Activated CD4-positive, alpha-beta T cell treated with anti-CD3 and anti-CD28 coated beads for 36 hours (primary cell): ENCODE measurements at regions not wholly inside any gene's neighbourhood (a gene's known extent, or its start where the extent isn't known, plus 50 kb on each side); places are given as distances from the start of the nearest gene placed in this dataset.
A peak's percentile ranks its signal among the peaks of the same experiment; 100 is the strongest.

Experiments used
- ATAC-seq: fragments of 200-7000 bp; cut with Tn5 transposase; one replicate; pipeline ENCODE4 v1.10.0; 2021; ENCODE audit warnings: mild to moderate bottlenecking, moderate library complexity
- CTCF ChIA-PET: fragments of 350-600 bp; sonication (Branson Sonifier 250); formaldehyde crosslinking; loops from one replicate; lab custom pipeline; 2021; ENCODE audit warnings: antibody characterized with exemption; lab: Charles Lee
- POLR2A ChIA-PET: fragments of 350-600 bp; sonication (Branson Sonifier 250); formaldehyde crosslinking; loops from one replicate; lab custom pipeline; 2021; ENCODE audit warnings: antibody characterized with exemption, inconsistent platforms; lab: Charles Lee
- DNase-seq: peaks from one replicate; pipeline ENCODE4 v3.0.0-alpha.2; 2020
- H3K27ac Mint-ChIP-seq: one replicate; pipeline ENCODE4 v1.8.0; 2021; ENCODE audit warnings: mixed read lengths
- H3K27me3 Mint-ChIP-seq: one replicate; pipeline ENCODE4 v1.8.0; 2021; ENCODE audit warnings: mixed read lengths
- H3K36me3 Mint-ChIP-seq: one replicate; pipeline ENCODE4 v1.8.0; 2021; ENCODE audit warnings: low read depth, mixed read lengths
- H3K4me1 Mint-ChIP-seq: one replicate; pipeline ENCODE4 v1.8.0; 2021; ENCODE audit warnings: mixed read lengths
- H3K4me3 Mint-ChIP-seq: one replicate; pipeline ENCODE4 v1.8.0; 2021; ENCODE audit warnings: mild to moderate bottlenecking, moderate library complexity, mixed read lengths
- H3K9me3 Mint-ChIP-seq: one replicate; pipeline ENCODE4 v1.8.0; 2021; ENCODE audit warnings: low read depth, mixed read lengths
- intact Hi-C, 2 experiments: fragments of 100-400 bp; cut with DNase I in 1 of 2; cut with micrococcal nuclease in 1 of 2; formaldehyde crosslinking; loops; one replicate each; pipeline versions ENCODE4 v1.14.2 to v1.15.1; 2022 to 2024; cut with DNase I, micrococcal nuclease

DNA sequence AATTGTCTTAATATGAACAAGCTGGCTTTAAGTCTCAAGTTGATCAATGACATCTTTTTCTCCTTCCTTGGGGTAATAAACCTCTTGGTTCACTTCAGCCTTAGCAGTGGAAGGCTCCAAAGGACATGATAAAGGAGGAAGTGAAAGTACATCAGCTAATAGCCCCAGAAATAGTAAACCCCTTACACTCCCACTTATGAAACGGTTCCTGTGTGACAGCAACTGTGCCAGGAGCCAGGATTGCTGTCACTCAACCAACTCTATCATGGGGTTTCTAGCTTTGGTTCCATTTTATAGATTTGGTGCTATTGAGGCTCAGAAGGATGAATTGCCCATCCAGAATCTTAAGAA lies 216.7 kb downstream of the ABHD5 start:
- ATAC-seq: no peak
- H3K4me1 Mint-ChIP-seq: no peaks in the 10 kb centered on the region
- no peak for DNase-seq
- peaks cover 10% of the 10 kb centered on the region for H3K27me3 Mint-ChIP-seq
- ChIA-PET POLR2A (no interaction called here), CTCF (interaction anchor here (0.7 to 1.4 kb wide), 2 partner anchors 51 to 320 kb away, joined by 3 to 4 read pairs; no protein-coding TSS in a partner anchor)
- no peak overlapping the region for H3K27ac Mint-ChIP-seq
- H3K36me3 Mint-ChIP-seq: no peaks in the 10 kb centered on the region
- H3K4me3 Mint-ChIP-seq: no peak overlapping the region
- intact Hi-C loops: no loop called here
- H3K9me3 Mint-ChIP-seq: no peaks in the 10 kb centered on the region

DNA sequence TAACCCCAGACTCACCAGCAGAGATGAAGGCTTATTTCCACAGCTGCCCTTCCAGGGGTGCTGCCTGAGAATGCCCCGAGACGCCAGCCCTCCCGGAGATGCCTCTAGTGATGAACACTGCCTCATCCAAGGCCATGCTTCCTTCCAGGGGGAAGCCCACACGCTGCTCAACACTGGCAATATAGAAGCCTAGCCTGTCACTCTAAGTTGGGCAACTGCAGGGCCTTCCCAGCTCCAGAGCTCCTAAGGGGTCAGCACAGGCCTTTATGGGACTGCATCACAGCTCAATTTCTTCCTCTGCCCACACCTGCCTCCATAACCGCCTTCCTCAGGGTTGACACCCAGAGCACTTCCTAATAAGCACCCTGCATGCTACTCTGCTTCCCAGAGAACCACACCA lies 217.7 kb downstream of the ABHD5 start:
- no peak overlapping the region for H3K4me3 Mint-ChIP-seq
- no peak for ATAC-seq
- intact Hi-C loops: no loop called here
- H3K9me3 Mint-ChIP-seq: no peaks in the 10 kb centered on the region
- no peak for DNase-seq
- POLR2A ChIA-PET: no interaction called here
- H3K4me1 Mint-ChIP-seq: no peaks in the 10 kb centered on the region
- no peak overlapping the region for H3K27ac Mint-ChIP-seq
- no peaks in the 10 kb centered on the region for H3K36me3 Mint-ChIP-seq
- CTCF ChIA-PET: no interaction called here
- H3K27me3 Mint-ChIP-seq: peaks cover 12% of the 10 kb centered on the region

DNA sequence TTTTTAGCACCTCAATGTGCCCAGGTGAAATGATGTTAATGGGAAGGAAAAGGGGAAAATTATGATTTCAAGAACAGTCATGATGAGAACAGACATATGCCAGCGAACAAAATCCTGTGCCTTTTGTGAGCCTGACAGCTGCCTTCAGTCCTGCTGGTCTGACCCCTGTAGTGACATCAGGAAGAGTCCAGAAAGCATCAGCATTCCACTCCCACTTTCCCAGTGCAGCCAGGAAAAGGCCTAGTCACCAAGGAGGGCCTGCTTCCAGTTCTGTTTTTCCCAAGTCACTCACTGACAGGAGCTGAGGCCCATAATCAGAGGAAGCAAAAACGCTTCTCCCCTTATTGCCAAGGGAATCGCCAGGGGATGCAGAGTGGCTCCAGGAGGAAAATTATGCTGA lies 218.4 kb downstream of the ABHD5 start:
- DNase-seq (no peak), ATAC-seq (no peak)
- Mint-ChIP-seq H3K4me3 (no peak overlapping the region), H3K4me1 (peaks cover 4% of the 10 kb centered on the region), H3K36me3 (no peaks in the 10 kb centered on the region), H3K27ac (no peak overlapping the region), H3K9me3 (no peaks in the 10 kb centered on the region), H3K27me3 (peaks cover 12% of the 10 kb centered on the region)
- ChIA-PET POLR2A (no interaction called here), CTCF (no interaction called here)
- intact Hi-C loops: no loop called here

DNA sequence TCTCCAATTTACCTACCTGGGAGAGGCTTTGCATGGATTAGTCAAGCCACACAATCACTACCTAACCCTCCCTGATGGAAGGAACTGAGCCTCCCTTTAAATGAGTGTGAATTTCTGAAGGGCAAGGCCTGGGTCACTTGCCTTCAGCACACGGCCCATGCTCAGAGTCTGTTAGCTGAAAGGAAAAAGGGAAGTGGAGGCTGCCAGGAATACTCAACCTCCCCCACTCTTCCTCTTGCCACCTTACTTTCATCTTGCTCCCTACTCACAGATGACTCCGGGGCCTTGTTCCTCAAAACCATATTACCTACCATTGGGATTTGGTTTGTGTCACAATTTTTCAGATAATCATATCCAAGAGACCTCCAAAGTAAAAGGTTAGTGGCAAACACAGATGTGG lies 220.0 kb downstream of the ABHD5 start:
- Mint-ChIP-seq H3K36me3 (no peaks in the 10 kb centered on the region), H3K4me1 (peaks cover 4% of the 10 kb centered on the region), H3K27me3 (peaks cover 11% of the 10 kb centered on the region), H3K9me3 (no peaks in the 10 kb centered on the region), H3K4me3 (no peak overlapping the region), H3K27ac (no peak overlapping the region)
- ChIA-PET POLR2A (no interaction called here), CTCF (interaction anchor here (1.6 kb wide), 1 partner anchor 15 kb away, joined by 3 read pairs; no protein-coding TSS in a partner anchor)
- no peak for ATAC-seq
- intact Hi-C loops: no loop called here
- no peak for DNase-seq

DNA sequence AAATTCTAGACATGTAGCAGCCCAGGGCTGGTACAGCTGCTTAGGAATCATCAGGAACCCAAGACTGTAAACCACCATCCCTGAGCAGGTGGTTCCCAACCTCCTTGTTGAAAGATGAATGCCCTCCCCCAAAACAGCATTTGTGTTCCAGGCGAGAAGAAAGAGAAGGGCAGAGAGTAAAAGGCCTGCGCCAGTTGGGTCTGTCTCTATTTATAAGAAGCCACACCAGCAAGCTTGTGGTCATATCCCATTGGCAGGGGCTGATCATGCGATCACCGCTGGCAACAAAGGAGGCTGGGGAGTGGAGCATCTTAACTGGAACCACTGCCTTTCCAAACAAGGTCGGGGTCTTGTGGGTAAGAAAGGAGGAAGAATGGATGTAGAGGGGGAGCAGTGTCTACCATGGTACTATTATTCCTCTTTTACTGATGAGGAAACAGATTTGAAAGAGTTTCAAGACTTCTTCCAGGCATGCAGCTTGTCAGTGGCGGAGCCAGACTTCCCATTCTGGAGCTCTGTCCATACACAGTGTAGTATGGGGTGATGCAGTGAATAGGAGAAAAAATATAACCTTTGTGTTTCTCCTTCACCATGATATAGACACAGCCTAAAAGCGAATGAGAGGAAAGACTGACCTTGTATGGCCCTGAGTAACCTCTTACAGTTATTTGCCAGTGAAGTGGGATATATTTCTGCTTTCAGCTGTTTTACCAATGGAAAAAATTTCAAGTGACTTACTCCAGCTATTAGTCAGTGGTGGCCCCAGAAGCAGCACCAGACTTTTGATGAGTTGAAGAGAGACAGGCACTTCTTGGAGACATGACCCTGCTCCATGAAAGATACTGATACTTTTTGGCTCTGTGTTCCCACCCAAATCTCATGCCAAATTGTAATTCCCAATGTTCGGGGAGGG lies 222.6 kb downstream of the ABHD5 start:
- POLR2A ChIA-PET: no interaction called here
- intact Hi-C loops: no loop called here
- DNase-seq (no peak), ATAC-seq (peak; percentile 51)
- no peaks in the 10 kb centered on the region for H3K36me3 Mint-ChIP-seq
- H3K27ac Mint-ChIP-seq: no peak overlapping the region
- H3K4me1 Mint-ChIP-seq: peaks cover 4% of the 10 kb centered on the region
- peaks cover 7% of the 10 kb centered on the region for H3K27me3 Mint-ChIP-seq
- CTCF ChIA-PET: interaction anchor here (0.8 kb wide), 1 partner anchor 58 kb away, joined by 3 read pairs; no protein-coding TSS in a partner anchor
- no peak overlapping the region for H3K4me3 Mint-ChIP-seq
- no peaks in the 10 kb centered on the region for H3K9me3 Mint-ChIP-seq

DNA sequence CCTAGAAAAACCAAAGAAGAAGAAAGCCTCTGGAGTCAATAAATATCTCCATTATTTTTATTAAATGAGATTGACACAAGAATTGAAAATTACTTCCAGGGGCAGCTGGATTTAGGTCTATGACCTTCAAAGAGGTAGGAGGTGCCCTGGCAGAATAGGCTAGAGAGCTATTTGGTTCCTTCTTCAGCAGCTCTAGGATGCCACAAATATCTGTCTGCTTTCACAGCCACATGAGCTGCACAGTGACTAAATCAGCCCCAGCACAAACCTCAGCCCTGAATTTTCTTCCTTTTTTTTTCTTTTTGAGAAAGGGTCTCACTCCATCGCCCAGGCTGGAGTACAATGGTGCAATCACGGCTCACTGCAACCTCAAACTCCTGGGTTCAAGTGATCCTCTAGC lies 223.5 kb downstream of the ABHD5 start:
- no peak for DNase-seq
- CTCF ChIA-PET: no interaction called here

DNA sequence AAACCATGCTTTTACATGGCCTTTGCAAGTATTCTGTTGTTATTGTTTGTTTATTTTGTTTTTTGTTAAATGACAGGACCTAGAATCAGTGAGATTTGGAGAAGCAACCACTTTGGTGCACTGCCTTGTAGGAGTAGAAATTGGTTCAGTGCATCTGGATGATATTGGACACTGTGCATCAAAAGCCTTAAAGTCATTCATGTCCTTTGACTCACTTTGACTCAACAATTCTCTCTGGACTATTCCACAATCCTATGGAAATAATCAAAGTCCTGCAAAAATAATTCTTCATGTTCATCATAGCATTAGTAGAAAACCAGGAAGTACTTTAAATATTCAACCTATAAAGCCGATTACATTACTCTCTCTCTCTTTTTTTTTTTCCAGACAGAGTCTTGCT lies 224.8 kb downstream of the ABHD5 start:
- H3K36me3 Mint-ChIP-seq: no peaks in the 10 kb centered on the region
- H3K4me3 Mint-ChIP-seq: no peak overlapping the region
- ChIA-PET CTCF (no interaction called here), POLR2A (no interaction called here)
- intact Hi-C loops: no loop called here
- no peaks in the 10 kb centered on the region for H3K9me3 Mint-ChIP-seq
- H3K4me1 Mint-ChIP-seq: peaks cover 4% of the 10 kb centered on the region
- DNase-seq (no peak), ATAC-seq (no peak)
- no peak overlapping the region for H3K27ac Mint-ChIP-seq
- peaks cover 14% of the 10 kb centered on the region for H3K27me3 Mint-ChIP-seq

More for the DNA sequence above, 223.5 kb downstream of the ABHD5 start:
- Mint-ChIP-seq H3K36me3 (no peaks in the 10 kb centered on the region), H3K4me1 (peaks cover 4% of the 10 kb centered on the region), H3K27me3 (peaks cover 11% of the 10 kb centered on the region), H3K27ac (no peak overlapping the region), H3K9me3 (no peaks in the 10 kb centered on the region), H3K4me3 (no peak overlapping the region)
- intact Hi-C loops: no loop called here
- no peak for ATAC-seq
- POLR2A ChIA-PET: no interaction called here

DNA sequence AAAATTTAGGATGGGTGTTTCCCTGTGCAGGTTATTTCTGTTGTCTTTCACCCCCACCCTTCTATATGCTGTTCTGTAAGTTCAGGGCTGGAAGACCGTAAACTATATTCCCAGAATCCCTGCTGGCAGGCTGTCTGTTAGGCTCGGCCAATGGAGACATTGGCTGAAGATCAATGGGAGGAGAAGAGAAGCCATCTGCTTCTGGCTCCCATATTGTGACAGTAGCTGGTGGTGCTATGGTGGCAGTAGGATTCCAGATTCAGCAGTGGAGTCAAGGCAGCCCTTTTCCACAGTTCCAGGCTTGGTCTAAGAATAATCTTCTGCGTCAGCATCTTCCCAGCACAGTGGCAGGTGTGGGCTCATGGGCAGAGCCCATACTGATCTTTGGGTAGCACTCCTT lies 226.6 kb downstream of the ABHD5 start:
- intact Hi-C loops: no loop called here
- POLR2A ChIA-PET: no interaction called here
- DNase-seq: no peak
- ATAC-seq: no peak
- Mint-ChIP-seq H3K36me3 (no peaks in the 10 kb centered on the region), H3K27me3 (peaks cover 26% of the 10 kb centered on the region), H3K4me3 (no peak overlapping the region), H3K9me3 (no peaks in the 10 kb centered on the region), H3K27ac (no peak overlapping the region), H3K4me1 (peaks cover 4% of the 10 kb centered on the region)
- CTCF ChIA-PET: interaction anchor here (1.5 kb wide), 1 partner anchor 318 kb away, joined by 3 read pairs; no protein-coding TSS in a partner anchor

DNA sequence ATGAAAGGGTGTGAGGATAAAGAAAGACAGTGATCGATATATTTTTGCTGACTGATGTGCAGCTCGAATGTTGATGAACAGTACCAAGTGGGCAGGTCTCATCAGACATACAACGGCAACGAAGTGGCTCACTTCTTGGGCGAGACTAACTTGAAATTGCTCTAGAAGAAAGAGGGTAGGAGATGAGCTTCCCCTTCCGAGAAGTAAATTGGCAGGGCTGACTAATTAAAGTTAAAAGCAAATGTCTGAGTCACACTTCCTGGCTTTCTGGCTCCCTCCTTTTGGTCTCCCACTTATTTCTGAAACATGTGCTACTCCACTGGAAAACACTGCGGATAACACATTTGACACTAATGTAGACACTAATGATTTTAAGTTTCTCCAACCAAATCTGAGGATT lies 228.3 kb downstream of the ABHD5 start:
- ATAC-seq: no peak
- POLR2A ChIA-PET: no interaction called here
- no peaks in the 10 kb centered on the region for H3K9me3 Mint-ChIP-seq
- intact Hi-C loops: no loop called here
- no peak for DNase-seq
- CTCF ChIA-PET: no interaction called here
- peaks cover under 1% of the 10 kb centered on the region for H3K4me1 Mint-ChIP-seq
- peaks cover 36% of the 10 kb centered on the region for H3K27me3 Mint-ChIP-seq
- no peaks in the 10 kb centered on the region for H3K36me3 Mint-ChIP-seq
- no peak overlapping the region for H3K4me3 Mint-ChIP-seq
- H3K27ac Mint-ChIP-seq: no peak overlapping the region

DNA sequence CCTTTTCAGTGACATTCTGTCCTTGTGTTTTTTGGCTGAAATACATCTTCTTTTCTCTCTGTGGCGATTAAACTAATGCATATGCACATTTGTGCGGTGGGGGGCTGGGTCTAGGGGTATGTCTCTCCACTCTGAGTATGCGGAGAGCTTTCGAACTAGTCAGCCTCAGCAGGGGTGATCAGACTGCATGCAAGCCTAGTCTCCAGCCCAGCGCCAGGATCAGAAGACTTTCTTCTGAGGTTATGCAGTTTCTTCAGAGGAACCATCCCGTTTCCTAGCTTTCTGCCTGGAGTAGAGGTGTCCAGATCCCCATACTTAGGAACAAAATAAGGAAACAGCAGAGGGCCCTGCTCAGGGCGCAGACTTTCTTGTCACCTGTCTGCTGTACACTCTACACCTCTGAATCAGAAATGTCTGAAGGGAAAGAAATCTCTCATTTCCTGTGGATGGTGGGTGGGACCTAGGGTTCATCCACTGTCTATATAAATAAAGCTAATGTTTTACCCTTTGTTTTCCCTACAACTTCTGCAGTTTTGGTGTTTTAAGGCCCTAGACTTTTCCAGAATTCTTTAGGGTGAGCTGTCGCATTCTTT lies 230.4 kb downstream of the ABHD5 start:
- Mint-ChIP-seq H3K27me3 (peaks cover 51% of the 10 kb centered on the region), H3K4me1 (no peaks in the 10 kb centered on the region), H3K9me3 (no peaks in the 10 kb centered on the region), H3K27ac (no peak overlapping the region), H3K4me3 (no peak overlapping the region), H3K36me3 (no peaks in the 10 kb centered on the region)
- ATAC-seq (no peak), DNase-seq (no peak)
- intact Hi-C loops: no loop called here
- POLR2A ChIA-PET: no interaction called here
- CTCF ChIA-PET: no interaction called here

DNA sequence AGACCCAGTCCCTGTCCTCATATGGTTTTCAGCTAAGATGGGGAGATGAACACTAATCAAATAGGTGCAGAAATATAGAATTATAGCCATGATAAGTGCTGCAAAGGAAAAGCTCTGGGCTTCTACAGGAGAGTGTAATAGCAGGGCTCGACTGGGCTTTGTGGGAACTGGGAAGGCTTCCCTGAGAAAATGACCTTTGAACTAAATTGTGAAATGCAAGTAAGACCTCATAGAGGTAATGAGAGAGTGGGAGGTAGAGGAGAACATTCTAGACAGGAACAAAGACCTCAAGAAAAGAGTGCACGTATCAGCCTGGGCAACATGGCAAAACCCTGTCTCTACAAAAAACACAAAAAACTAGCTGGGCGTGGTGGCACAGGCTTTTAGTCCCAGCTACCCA lies 231.6 kb downstream of the ABHD5 start:
- no peak for ATAC-seq
- intact Hi-C loops: no loop called here
- Mint-ChIP-seq H3K4me1 (no peaks in the 10 kb centered on the region), H3K36me3 (no peaks in the 10 kb centered on the region), H3K27ac (no peak overlapping the region), H3K4me3 (no peak overlapping the region), H3K27me3 (peaks cover 51% of the 10 kb centered on the region), H3K9me3 (no peaks in the 10 kb centered on the region)
- CTCF ChIA-PET: no interaction called here
- POLR2A ChIA-PET: no interaction called here
- DNase-seq: no peak
